AG09309 (cell line): ENCODE measurements at regions not wholly inside any gene's neighbourhood (a gene's known extent, or its start where the extent isn't known, plus 50 kb on each side); places are given as distances from the start of the nearest gene placed in this dataset.
"Not testable (repeated sequence)": the region's sequence is repeated elsewhere in the genome, so short reads cannot be mapped to it uniquely, and the experiment has no call there.

Experiments used
- DNase-seq: peaks from one replicate; pipeline ENCODE4 v3.0.0-alpha.2; 2010; ENCODE audit warnings: low read depth
- H3K4me3 ChIP-seq: 2 replicates; pipeline ENCODE4 v1.5.1; 2011; ENCODE audit warnings: mild to moderate bottlenecking, low read depth, low read length, moderate library complexity; ENCODE audit not compliant: control insufficient read depth
- CTCF ChIP-seq: IDR thresholded peaks from 2 replicates; pipeline ENCODE4 v1.5.1; 2011; ENCODE audit warnings: mild to moderate bottlenecking, low read depth, low read length, inconsistent platforms; ENCODE audit not compliant: insufficient read depth, control insufficient read depth; ENCODE audit errors: missing control alignments

DNA sequence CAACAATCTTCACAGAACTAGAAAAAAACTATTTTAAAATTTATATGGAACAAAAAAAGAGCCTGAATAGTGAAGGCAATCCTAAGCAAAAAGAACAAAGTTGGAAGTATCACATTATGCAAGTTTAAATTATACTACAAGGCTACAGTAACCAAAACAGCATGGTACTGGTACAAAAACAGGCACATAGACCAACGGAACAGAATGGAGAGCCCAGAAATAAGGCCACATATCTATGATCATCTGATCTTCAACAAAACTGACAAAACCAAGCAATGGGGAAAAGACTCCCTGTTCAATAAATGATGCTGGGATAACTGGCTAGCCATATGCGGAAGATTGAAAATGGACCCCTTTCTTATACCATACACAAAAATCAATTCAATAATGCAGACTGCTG is 74.4 kb upstream of the RTN4 start:
- DNase-seq, H3K4me3 ChIP-seq: not testable (repeated sequence)

- TF ChIP-seq CTCF, result no peak
- DNase-seq, result no peak
- H3K4me3 ChIP-seq, result no peak overlapping the region
Measured at GRCh38 chr2:55123851-55124269, 73.6 kb upstream of the RTN4 start.

DNA sequence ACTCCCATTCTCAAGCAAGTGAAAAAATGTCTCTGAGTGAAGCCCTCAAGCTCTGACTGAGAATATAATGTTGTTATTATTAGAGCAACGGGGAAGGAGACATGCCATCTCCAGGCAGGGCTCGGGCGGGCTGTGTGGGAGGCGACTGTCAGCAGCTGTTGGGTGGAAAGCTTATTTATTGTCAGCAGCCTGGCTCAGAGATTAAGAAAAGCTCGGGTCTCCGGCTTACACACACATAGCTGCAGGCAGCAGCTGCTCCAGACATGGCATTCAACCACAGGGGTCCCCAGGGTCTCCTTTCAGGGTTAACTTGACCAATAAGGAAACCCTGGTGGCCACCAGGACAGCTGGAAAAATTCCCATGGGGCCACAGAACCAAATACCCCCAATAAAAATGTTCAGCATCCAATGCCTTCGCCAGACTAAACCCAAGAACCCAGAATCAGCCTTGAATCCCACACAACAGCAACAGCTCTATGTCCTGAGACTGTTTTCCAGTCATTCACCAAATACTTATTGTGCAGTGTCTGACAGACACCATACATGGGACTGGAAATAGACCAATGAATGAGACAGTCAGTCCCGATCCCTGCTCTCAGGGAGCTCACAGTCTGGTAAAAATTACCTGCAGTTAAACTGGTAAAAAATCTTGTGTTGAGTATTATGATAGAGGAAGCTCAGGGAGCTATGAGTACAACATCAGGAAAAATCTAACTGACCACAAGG is 70.5 kb upstream of the RTN4 start:
- H3K4me3 ChIP-seq, result no peak overlapping the region
- TF ChIP-seq CTCF, result no peak
- no peak for DNase-seq

- H3K4me3 ChIP-seq, result no peak overlapping the region
- no peak for DNase-seq
- TF ChIP-seq CTCF, result no peak
Measured at GRCh38 chr2:55119711-55120487, 69.6 kb upstream of the RTN4 start.

DNA sequence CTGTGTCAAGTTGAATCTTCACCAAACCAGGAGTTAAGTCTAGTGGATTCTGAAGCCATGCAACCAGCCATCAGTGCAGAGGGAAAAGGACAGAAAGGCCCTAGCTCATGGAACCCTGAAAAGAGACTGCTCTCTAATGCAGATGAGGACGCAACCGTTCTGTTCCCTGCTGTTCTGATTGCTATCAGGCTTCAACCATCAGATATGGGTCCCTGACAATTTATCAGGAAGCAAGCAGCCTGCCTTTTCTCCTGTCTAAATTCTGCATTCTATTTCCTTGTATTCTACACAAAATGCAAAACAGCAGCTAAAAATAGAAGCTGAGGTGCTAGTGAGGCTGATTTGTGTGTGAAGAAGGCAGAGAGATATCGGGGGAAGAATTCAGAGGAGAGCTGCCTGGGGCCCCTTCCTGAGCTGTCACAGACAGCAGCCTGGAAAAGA is 68.4 kb upstream of the RTN4 start:
- H3K4me3 ChIP-seq, result no peak overlapping the region
- no peak for TF ChIP-seq CTCF
- no peak for DNase-seq

DNA sequence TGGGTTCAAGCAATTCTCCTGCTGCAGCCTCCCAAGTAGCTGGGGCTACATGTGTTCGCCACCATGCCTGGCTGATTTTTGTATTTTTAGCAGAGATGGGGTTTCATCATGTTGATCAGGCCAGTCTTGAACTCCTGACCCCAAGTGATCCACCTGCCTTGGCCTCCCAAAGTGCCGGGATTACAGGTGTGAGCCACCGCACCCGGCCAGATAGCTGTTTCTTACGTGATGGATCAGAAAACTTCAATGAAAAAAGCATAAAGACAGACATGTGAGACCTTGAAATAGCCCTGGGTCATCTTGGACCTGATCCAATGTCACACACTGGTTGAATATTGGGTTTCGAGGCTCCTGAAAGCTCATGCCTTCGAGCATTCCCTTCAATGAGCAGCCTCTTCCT is 66.7 kb upstream of the RTN4 start:
- TF ChIP-seq CTCF, result no peak
- no peak overlapping the region for H3K4me3 ChIP-seq
- DNase-seq, result no peak

- no peak for DNase-seq
- no peak for TF ChIP-seq CTCF
- H3K4me3 ChIP-seq, result no peak overlapping the region
Measured at GRCh38 chr2:55116598-55116964, 66.3 kb upstream of the RTN4 start.
